Upper lobe of left lung (tissue), 6 donors: ENCODE measurements at regions not wholly inside any gene's neighbourhood (a gene's known extent, or its start where the extent isn't known, plus 50 kb on each side); places are given as distances from the start of the nearest gene placed in this dataset.

ENCODE experiments used
- ATAC-seq, 2 donors: fragments of 200-7000 bp; cut with Tn5 transposase; one replicate each; pipeline ENCODE4 v1.9.1; 2022; ENCODE audit warnings: mild to moderate bottlenecking in 2 of 2, moderate library complexity in 2 of 2; ENCODE audit not compliant: low FRiP score in 2 of 2
- DNase-seq, 2 donors: peaks; one replicate each; pipeline ENCODE4 v3.0.0-alpha.2; 2019 to 2020
- H3K27ac ChIP-seq, 4 donors: fragments of 200-600 bp; sonication (generic); one replicate each; pipeline ENCODE4 v1.5.1; 2016 to 2019
- H3K27me3 ChIP-seq, 4 donors: fragments of 200-600 bp; sonication (generic); one replicate each; pipeline ENCODE4 v1.5.1; 2017 to 2019
- H3K36me3 ChIP-seq, 4 donors: fragments of 200-600 bp; sonication (generic); one replicate each; pipeline ENCODE4 v1.5.1; 2016 to 2019
- H3K4me1 ChIP-seq, 4 donors: fragments of 200-600 bp; sonication (generic); one replicate each; pipeline ENCODE4 v1.5.1; 2018 to 2019
- H3K4me3 ChIP-seq, 4 donors: fragments of 200-600 bp; sonication (generic); one replicate each; pipeline ENCODE4 v1.5.1; 2017 to 2019; ENCODE audit warnings: mild to moderate bottlenecking in 2 of 4, moderate library complexity in 1 of 4
- H3K9me3 ChIP-seq, 4 donors: fragments of 200-600 bp; sonication (generic); one replicate each; pipeline ENCODE4 v1.5.1; 2018 to 2019
- EP300 ChIP-seq, 4 donors: sonication (generic); formaldehyde crosslinking; IDR thresholded peaks; one replicate each; pipeline ENCODE4 v1.5.1; 2017; ENCODE audit warnings: antibody characterized with exemption in 4 of 4, control low read depth in 2 of 4
- POLR2A ChIP-seq, 4 donors: fragments of 450-650 bp; IDR thresholded peaks; one replicate each; pipeline ENCODE4 v1.5.1; 2016 to 2017; ENCODE audit warnings: antibody characterized with exemption in 4 of 4, mild to moderate bottlenecking in 2 of 4
- POLR2AphosphoS5 ChIP-seq, 2 donors: sonication (generic); formaldehyde crosslinking; IDR thresholded peaks; one replicate each; pipeline ENCODE4 v1.5.1; 2017; ENCODE audit warnings: antibody characterized with exemption in 2 of 2
- WGBS, 2 donors: methylation state at CpG; one replicate each; pipeline ENCODE4 v1.1.5; 2017 to 2018; 5-methylcytosine and 5-hydroxymethylcytosine counted together
- TF ChIP-seq, protein P1 (sequence below), 6 experiments: fragments of 450-650 bp in 4 of 6; fragments of 200-600 bp in 2 of 6; sonication (generic) in 2 of 6; IDR thresholded peaks; one replicate each; pipeline ENCODE4 v1.5.1; 2016 to 2019; ENCODE audit warnings: antibody characterized with exemption in 6 of 6
- donor health status: DM: no; HTN: no; CAD: no; lungs with moderate emphysema.
- donor health status: DM: no; HTN: yes; CAD: no; lungs with severe emphysema.

- DNase-seq (no peak), ATAC-seq (no peak)
- no peak for TF ChIP-seq POLR2AphosphoS5 (IDR thresholded peaks at IDR 0.05)
- no peak for TF ChIP-seq EP300 (IDR thresholded peaks at IDR 0.05)
- no peak for TF ChIP-seq POLR2A (IDR thresholded peaks at IDR 0.05)
- TF ChIP-seq, protein P1, sequence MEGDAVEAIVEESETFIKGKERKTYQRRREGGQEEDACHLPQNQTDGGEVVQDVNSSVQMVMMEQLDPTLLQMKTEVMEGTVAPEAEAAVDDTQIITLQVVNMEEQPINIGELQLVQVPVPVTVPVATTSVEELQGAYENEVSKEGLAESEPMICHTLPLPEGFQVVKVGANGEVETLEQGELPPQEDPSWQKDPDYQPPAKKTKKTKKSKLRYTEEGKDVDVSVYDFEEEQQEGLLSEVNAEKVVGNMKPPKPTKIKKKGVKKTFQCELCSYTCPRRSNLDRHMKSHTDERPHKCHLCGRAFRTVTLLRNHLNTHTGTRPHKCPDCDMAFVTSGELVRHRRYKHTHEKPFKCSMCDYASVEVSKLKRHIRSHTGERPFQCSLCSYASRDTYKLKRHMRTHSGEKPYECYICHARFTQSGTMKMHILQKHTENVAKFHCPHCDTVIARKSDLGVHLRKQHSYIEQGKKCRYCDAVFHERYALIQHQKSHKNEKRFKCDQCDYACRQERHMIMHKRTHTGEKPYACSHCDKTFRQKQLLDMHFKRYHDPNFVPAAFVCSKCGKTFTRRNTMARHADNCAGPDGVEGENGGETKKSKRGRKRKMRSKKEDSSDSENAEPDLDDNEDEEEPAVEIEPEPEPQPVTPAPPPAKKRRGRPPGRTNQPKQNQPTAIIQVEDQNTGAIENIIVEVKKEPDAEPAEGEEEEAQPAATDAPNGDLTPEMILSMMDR (IDR thresholded peaks at IDR 0.05), result no peak
- Histone ChIP-seq H3K9me3 (no peaks in the 10 kb centered on the region), H3K27ac (no peak overlapping the region), H3K4me3 (no peak overlapping the region), H3K27me3 (no peaks in the 10 kb centered on the region), H3K4me1 (no peaks in the 10 kb centered on the region), H3K36me3 (no peaks in the 10 kb centered on the region)
- WGBS, 2 donors, result 56 to 77% methylated on average over 1 of the region's 1 CpG
Measured at GRCh38 chr15:95662638-95663037, 667.9 kb upstream of the NR2F2 start.

GRCh38 chr15:95663156-95664100 lies 667.1 kb upstream of the NR2F2 start:
- ATAC-seq, result no peak
- no peak for DNase-seq
- H3K4me3 ChIP-seq, result no peak overlapping the region

GRCh38 chr15:95664450-95664849 lies 666.0 kb upstream of the NR2F2 start:
- Histone ChIP-seq H3K36me3 (no peaks in the 10 kb centered on the region), H3K4me1 (peaks cover 0 to 4% (median 0%) of the 10 kb centered on the region in 4 donors), H3K27me3 (no peaks in the 10 kb centered on the region), H3K9me3 (no peaks in the 10 kb centered on the region), H3K4me3 (no peak overlapping the region), H3K27ac (no peak overlapping the region)
- DNase-seq (no peak), ATAC-seq (no peak)
- WGBS, 2 donors, result 64 to 75% methylated on average over 3 of the region's 3 CpGs
- TF ChIP-seq EP300 (IDR thresholded peaks at IDR 0.05) (no peak), POLR2A (IDR thresholded peaks at IDR 0.05) (no peak), POLR2AphosphoS5 (IDR thresholded peaks at IDR 0.05) (no peak)
- TF ChIP-seq, protein P1 (IDR thresholded peaks at IDR 0.05), result no peak

More at GRCh38 chr15:95663156-95664100, 667.1 kb upstream of the NR2F2 start:
- TF ChIP-seq POLR2A (IDR thresholded peaks at IDR 0.05), result no peak
- TF ChIP-seq, protein P1 (IDR thresholded peaks at IDR 0.05), result no peak
- 82 to 86% methylated on average over 6 of the region's 6 CpGs for WGBS, 2 donors
- Histone ChIP-seq H3K9me3 (no peaks in the 10 kb centered on the region), H3K27me3 (no peaks in the 10 kb centered on the region), H3K36me3 (no peaks in the 10 kb centered on the region), H3K27ac (no peak overlapping the region), H3K4me1 (no peaks in the 10 kb centered on the region)

DNA sequence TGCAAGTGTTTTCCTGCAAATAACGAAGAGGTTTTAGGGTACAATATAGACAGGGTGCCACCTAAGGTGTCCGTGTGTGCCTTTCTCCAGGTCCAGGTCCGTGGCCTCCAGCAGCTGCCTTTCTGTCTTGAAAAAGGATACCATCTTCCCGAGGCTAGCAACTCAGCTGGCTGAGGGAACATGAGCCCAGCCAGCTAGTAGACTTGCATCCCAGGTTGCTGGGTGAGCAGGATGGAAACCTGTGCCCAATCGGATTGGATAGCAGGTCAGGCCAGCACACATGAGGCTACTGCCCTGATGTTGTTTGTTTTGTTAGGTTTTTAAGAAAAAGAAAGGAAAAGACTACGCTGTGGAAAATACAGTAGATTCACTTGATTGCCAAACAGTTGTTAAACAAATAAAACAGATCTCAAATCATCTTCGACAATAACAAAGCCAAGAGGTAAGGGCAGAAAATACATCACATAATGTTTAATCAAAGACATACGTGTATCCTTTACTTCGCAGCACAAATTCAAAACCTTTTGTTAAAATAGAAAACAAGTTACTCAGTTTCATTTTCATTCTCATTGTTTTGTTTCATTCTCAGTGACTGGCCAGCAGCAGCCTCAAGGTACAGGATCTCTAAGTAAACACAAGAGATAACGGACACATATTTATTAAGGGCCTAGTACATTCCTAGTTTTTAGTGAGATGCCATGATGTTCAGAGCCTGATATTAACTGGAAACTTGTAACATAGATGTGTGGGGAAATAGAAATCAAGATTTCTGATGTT lies 661.2 kb upstream of the NR2F2 start:
- no peak for DNase-seq
- Histone ChIP-seq H3K4me1 (peaks cover 0 to 4% (median 0%) of the 10 kb centered on the region in 4 donors), H3K4me3 (peak overlapping the region in 2 of 4 donors; percentile 7 to 21), H3K9me3 (no peaks in the 10 kb centered on the region), H3K27ac (peak overlapping the region; percentile 3 to 46 (median 34)), H3K27me3 (no peaks in the 10 kb centered on the region), H3K36me3 (no peaks in the 10 kb centered on the region)
- no peak for TF ChIP-seq POLR2AphosphoS5 (IDR thresholded peaks at IDR 0.05)
- TF ChIP-seq EP300 (IDR thresholded peaks at IDR 0.05), result no peak
- TF ChIP-seq POLR2A (IDR thresholded peaks at IDR 0.05), result no peak
- TF ChIP-seq, protein P1 (IDR thresholded peaks at IDR 0.05), result no peak
- ATAC-seq, result no peak
- WGBS, 2 donors, result 48 to 51% methylated on average over 10 of the region's 10 CpGs
